RWPE1 (cell line): ENCODE measurements at regions not wholly inside any gene's neighbourhood (a gene's known extent, or its start where the extent isn't known, plus 50 kb on each side); places are given as distances from the start of the nearest gene placed in this dataset.
A peak's percentile ranks its signal among the peaks of the same experiment; 100 is the strongest.

Experiments
- CTCF ChIA-PET: fragments of 350-600 bp; sonication (Branson Sonifier 250); formaldehyde crosslinking; extraction: SDS; loops from one replicate; lab custom pipeline; 2021; lab: Yijun Ruan, JAX
- POLR2A ChIA-PET: fragments of 400-600 bp; formaldehyde crosslinking; extraction: SDS; loops from one replicate; lab custom pipeline; 2020; ENCODE audit warnings: antibody characterized with exemption; ENCODE audit not compliant: low non-redundant PET; lab: Yijun Ruan, JAX
- DNase-seq: peaks from one replicate; pipeline ENCODE4 v3.0.0; 2012; ENCODE audit warnings: low spot score
- H3K27ac ChIP-seq: fragments of 450-650 bp; 2 replicates; pipeline ENCODE4 v1.5.1; 2017
- CTCF ChIP-seq: fragments of 450-650 bp; conservative IDR thresholded peaks from 2 replicates; pipeline ENCODE4 v1.5.1; 2017; ENCODE audit warnings: low read depth, mild to moderate bottlenecking

GRCh38 chr1:5513846-5514526 is 478.2 kb downstream of the NPHP4 start:
- CTCF ChIA-PET: interaction anchor here (0.5 to 1.3 kb wide), 13 partner anchors 10 to 461 kb away, joined by 3 to 5 read pairs (median 3); no protein-coding TSS in a partner anchor
- DNase-seq: no peak
- TF ChIP-seq CTCF: no peak
- POLR2A ChIA-PET: no interaction called here
- H3K27ac ChIP-seq: no peak overlapping the region; the same call in 1 of the 2 replicates

GRCh38 chr1:5513179-5513578 is 479.0 kb downstream of the NPHP4 start:
- ChIA-PET POLR2A (no interaction called here), CTCF (interaction anchor here (0.6 to 1.4 kb wide), 3 partner anchors 233 to 1178 kb away, joined by 3 to 8 read pairs (median 3); no protein-coding TSS in a partner anchor)
- TF ChIP-seq CTCF: no peak
- no peak overlapping the region; the same call in 1 of the 2 replicates for H3K27ac ChIP-seq
- DNase-seq: no peak

- ChIA-PET CTCF (interaction anchor here (0.6 to 2.8 kb wide), 4 partner anchors 234 to 379 kb away, joined by 4 to 27 read pairs (median 8); no protein-coding TSS in a partner anchor), POLR2A (no interaction called here)
- no peak for DNase-seq
- no peak overlapping the region for H3K27ac ChIP-seq
- TF ChIP-seq CTCF: no peak
These were observed 480.7 kb downstream of the NPHP4 start for GRCh38 chr1:5511381-5512097.

- no peak overlapping the region for H3K27ac ChIP-seq
- ChIA-PET POLR2A (no interaction called here), CTCF (interaction anchor here (0.6 to 2.8 kb wide), 14 partner anchors 9 to 1820 kb away, joined by 3 to 27 read pairs (median 4); no protein-coding TSS in a partner anchor)
- peak; percentile 92 for TF ChIP-seq CTCF
- DNase-seq: peak; percentile 83
These were observed 482.4 kb downstream of the NPHP4 start for GRCh38 chr1:5509664-5510452.

GRCh38 chr1:5508669-5509330 is 483.4 kb downstream of the NPHP4 start:
- CTCF ChIA-PET: interaction anchor here (1.0 to 2.8 kb wide), 5 partner anchors 232 to 852 kb away, joined by 3 to 27 read pairs (median 4); no protein-coding TSS in a partner anchor

More at GRCh38 chr1:5508669-5509330, 483.4 kb downstream of the NPHP4 start:
- peak overlapping the region; percentile 17; the same call in 1 of the 2 replicates for H3K27ac ChIP-seq
- no peak for DNase-seq
- TF ChIP-seq CTCF: no peak
- POLR2A ChIA-PET: no interaction called here
